GM19438 (cell line): ENCODE measurements at regions not wholly inside any gene's neighbourhood (a gene's known extent, or its start where the extent isn't known, plus 50 kb on each side); places are given as distances from the start of the nearest gene placed in this dataset.
A peak's percentile ranks its signal among the peaks of the same experiment; 100 is the strongest.

Experiments used
- ATAC-seq: cut with Tn5 transposase; IDR thresholded peaks from one replicate; pipeline ENCODE4 v1.9.1; 2021; ENCODE audit warnings: low read depth; ENCODE audit not compliant: unreplicated experiment

- peak; percentile 99 for ATAC-seq
Measured at GRCh38 chr13:47036294-47037008, 139.6 kb upstream of the HTR2A start.

GRCh38 chr13:47033216-47033615 lies 136.4 kb upstream of the HTR2A start:
- ATAC-seq, result no peak

- ATAC-seq, result no peak
Measured at GRCh38 chr13:47027780-47028437, 131.1 kb upstream of the HTR2A start.

- ATAC-seq, result no peak
Measured at GRCh38 chr13:47025791-47026447, 129.1 kb upstream of the HTR2A start.

GRCh38 chr13:47019977-47020376 lies 123.1 kb upstream of the HTR2A start:
- no peak for ATAC-seq

GRCh38 chr13:47017476-47017875 lies 120.6 kb upstream of the HTR2A start:
- no peak for ATAC-seq

- no peak for ATAC-seq
Measured at GRCh38 chr13:47008318-47008717, 111.5 kb upstream of the HTR2A start.

- no peak for ATAC-seq
Measured at GRCh38 chr13:47005756-47006414, 109.0 kb upstream of the HTR2A start.

- no peak for ATAC-seq
Measured at GRCh38 chr13:47004540-47004939, 107.7 kb upstream of the HTR2A start.

- ATAC-seq, result no peak
Measured at GRCh38 chr13:47004027-47004426, 107.2 kb upstream of the HTR2A start.

- ATAC-seq, result no peak
Measured at GRCh38 chr13:47000165-47000564, 103.3 kb upstream of the HTR2A start.

- peak; percentile 25 for ATAC-seq
Measured at GRCh38 chr13:46996316-46997030, 99.6 kb upstream of the HTR2A start.

- peak; percentile 98 for ATAC-seq
Measured at GRCh38 chr13:46995874-46996273, 99.0 kb upstream of the HTR2A start.

- no peak for ATAC-seq
Measured at GRCh38 chr13:46994492-46994891, 97.6 kb upstream of the HTR2A start.

GRCh38 chr13:46992383-46992952 lies 95.6 kb upstream of the HTR2A start:
- ATAC-seq, result no peak

GRCh38 chr13:46983881-46984280 lies 87.0 kb upstream of the HTR2A start:
- ATAC-seq, result peak; percentile 79

- peak; percentile 83 for ATAC-seq
Measured at GRCh38 chr13:46982856-46983582, 86.2 kb upstream of the HTR2A start.

- no peak for ATAC-seq
Measured at GRCh38 chr13:46975173-46975572, 78.3 kb upstream of the HTR2A start.

GRCh38 chr13:46968450-46968849 lies 71.6 kb upstream of the HTR2A start:
- ATAC-seq, result no peak
